K562 (cell line): ENCODE measurements at regions not wholly inside any gene's neighbourhood (a gene's known extent, or its start where the extent isn't known, plus 50 kb on each side); places are given as distances from the start of the nearest gene placed in this dataset.

Experiments used
- ATAC-seq: fragments of 200-7000 bp; cut with Tn5 transposase; 3 replicates; pipeline ENCODE4 v1.9.1; 2020; ENCODE audit warnings: moderate library complexity
- BruUV-seq: library from RNA; stranded (reverse); fragments of 400-500 nt; replicated peaks from 2 replicates; lab custom pipeline; 2021; lab: Mats Ljungman, UMichigan
- CTCF ChIA-PET: fragments of 300-600 bp; formaldehyde crosslinking; extraction: SDS; loops from one replicate; lab custom pipeline; 2021; ENCODE audit warnings: low intra/inter-chr PET ratio; lab: Yijun Ruan, JAX
- POLR2A ChIA-PET: fragments of 300-600, 350-650 bp; sonication (Branson Sonifier 250); formaldehyde crosslinking; extraction: SDS; loops from one replicate; lab custom pipeline; 2021; ENCODE audit warnings: antibody characterized with exemption, inconsistent platforms; lab: Yijun Ruan, JAX
- DNase-seq, 4 experiments: peaks; one replicate each; pipeline versions ENCODE4 v3.0.0 to v3.0.0-alpha.2; 2011 to 2018; ENCODE audit warnings: low spot score in 3 of 4, mixed read lengths in 3 of 4; ENCODE audit errors: extremely low read depth in 1 of 4
- FAIRE-seq: peaks from 2 replicates; lab custom pipeline; 2011; peaks lifted over from hg19 to GRCh38; lab: Jason Lieb, UNC
- H2AFZ ChIP-seq: 2 replicates; pipeline ENCODE4 v1.6.0; 2011; ENCODE audit warnings: low read depth, low read length, control low read depth, inconsistent platforms
- H3K27ac ChIP-seq: fragments of 200-600 bp; 3 replicates; pipeline ENCODE4 v1.8.0; 2011; ENCODE audit warnings: low read depth, mild to moderate bottlenecking, control low read depth, inconsistent platforms, low read length, moderate library complexity, mixed read lengths; ENCODE audit errors: extremely low read depth
- H3K27me3 ChIP-seq, 2 experiments: fragments of 300-600 bp in 1 of 2; 2 replicates in 1 of 2; 3 replicates in 1 of 2; pipeline versions ENCODE4 v1.6.0 to v1.8.0; 2011; ENCODE audit warnings: inconsistent platforms in 2 of 2, low read length in 2 of 2, mild to moderate bottlenecking in 1 of 2, mixed read lengths in 1 of 2, moderate library complexity in 1 of 2; ENCODE audit not compliant: control insufficient read depth in 2 of 2, insufficient read depth in 2 of 2
- H3K36me3 ChIP-seq: fragments of 300-600 bp; 3 replicates; pipeline ENCODE4 v1.8.0; 2011; ENCODE audit warnings: mild to moderate bottlenecking, low read length, inconsistent platforms; ENCODE audit not compliant: control insufficient read depth, insufficient read depth
- H3K4me1 ChIP-seq, 2 experiments: fragments of 200-600 bp in 1 of 2; replicated peaks in 1 of 2; 2 replicates in 1 of 2; 3 replicates in 1 of 2; pipeline versions ENCODE4 v1.5.1 to v1.8.0; 2011; ENCODE audit warnings: inconsistent platforms in 2 of 2, low read length in 2 of 2, mild to moderate bottlenecking in 1 of 2, mixed read lengths in 1 of 2, moderate library complexity in 1 of 2; ENCODE audit not compliant: control insufficient read depth in 2 of 2, insufficient read depth in 2 of 2
- H3K4me2 ChIP-seq: 2 replicates; pipeline ENCODE4 v1.6.1; 2011; ENCODE audit warnings: low read length, control low read depth, inconsistent platforms, mixed read lengths; ENCODE audit not compliant: insufficient read depth
- H3K4me3 ChIP-seq: fragments of 200-600 bp; sonication (generic), shearing (Covaris generic); 2 replicates; pipeline ENCODE4 v1.5.1; 2016; ENCODE audit warnings: control low read depth, inconsistent platforms
- H3K79me2 ChIP-seq: fragments of 200-600 bp; 3 replicates; pipeline ENCODE4 v1.8.0; 2011; ENCODE audit warnings: low read length, inconsistent platforms; ENCODE audit not compliant: control insufficient read depth, insufficient read depth
- H3K9ac ChIP-seq, 2 experiments: 2 replicates each; pipeline versions ENCODE4 v1.6.0 to v1.6.1; 2011; ENCODE audit warnings: low read depth in 2 of 2, low read length in 2 of 2, control low read depth in 1 of 2, inconsistent platforms in 1 of 2, mild to moderate bottlenecking in 1 of 2, mixed read lengths in 1 of 2; ENCODE audit not compliant: insufficient read depth in 1 of 2
- H3K9me1 ChIP-seq: one replicate; pipeline ENCODE4 v1.6.0; 2011; ENCODE audit warnings: inconsistent platforms, mild to moderate bottlenecking, low read length, moderate library complexity; ENCODE audit not compliant: control insufficient read depth, insufficient read depth
- H3K9me3 ChIP-seq: replicated peaks from 2 replicates; pipeline ENCODE4 v1.5.1; 2011; ENCODE audit warnings: low read depth, low read length, inconsistent platforms; ENCODE audit not compliant: control insufficient read depth, insufficient read depth
- H4K20me1 ChIP-seq: replicated peaks from 2 replicates; pipeline ENCODE4 v1.6.1; 2011; ENCODE audit warnings: low read length, inconsistent platforms, mixed read lengths; ENCODE audit not compliant: control insufficient read depth, insufficient read depth
- ATF7 ChIP-seq: fragments of 450-650 bp; IDR thresholded peaks from 2 replicates; pipeline ENCODE4 v1.7.1; 2014; ENCODE audit warnings: mild to moderate bottlenecking, moderate library complexity
- CCNT2 ChIP-seq: IDR thresholded peaks from 2 replicates; pipeline ENCODE4 v1.6.1; 2011; ENCODE audit warnings: borderline replicate concordance, low read depth, mild to moderate bottlenecking, moderate library complexity, mixed read lengths, low read length; ENCODE audit not compliant: insufficient read length; ENCODE audit errors: extremely low read depth
- CHD1 ChIP-seq: fragments of 200-600 bp; sonication (generic); IDR thresholded peaks from one replicate; pipeline ENCODE4 v1.6.1; 2012; ENCODE audit warnings: mild to moderate bottlenecking, moderate library complexity, low read length, inconsistent platforms
- HNRNPUL1 ChIP-seq: fragments of 200-400 bp; formaldehyde crosslinking; IDR thresholded peaks from 2 replicates; pipeline ENCODE4 v1.6.1; 2017; ENCODE audit warnings: low read length
- KLF10 ChIP-seq: fragments of 250-450 bp; sonication (Bioruptor Pico); IDR thresholded peaks from 2 replicates; pipeline ENCODE4 v1.6.1; 2021; ENCODE audit warnings: matching md5 sums
- NFXL1 ChIP-seq: fragments of 450-650 bp; formaldehyde crosslinking; IDR thresholded peaks from 2 replicates; pipeline ENCODE4 v1.4.0; 2021; ENCODE audit warnings: mild to moderate bottlenecking
- NR2C1 ChIP-seq, 2 experiments: fragments of 450-650 bp; IDR thresholded peaks; 2 replicates each; pipeline ENCODE4 v1.6.1; 2017; ENCODE audit warnings: mild to moderate bottlenecking in 2 of 2, antibody characterized with exemption in 1 of 2, inconsistent platforms in 1 of 2, missing compliant biosample characterization in 1 of 2, missing genetic modification characterization in 1 of 2
- RBFOX2 ChIP-seq: fragments of 200-400 bp; formaldehyde crosslinking; IDR thresholded peaks from 2 replicates; pipeline ENCODE4 v1.6.1; 2017; ENCODE audit warnings: low read depth, mild to moderate bottlenecking, low read length, moderate library complexity
- SNRNP70 ChIP-seq: fragments of 200-400 bp; formaldehyde crosslinking; optimal IDR thresholded peaks from 2 replicates; pipeline ENCODE3; 2017; ENCODE audit warnings: low read depth, low read length
- ZNF212 ChIP-seq: fragments of 450-650 bp; formaldehyde crosslinking; IDR thresholded peaks from 2 replicates; pipeline ENCODE4 v1.4.0; 2020; ENCODE audit warnings: mild to moderate bottlenecking
- ZNF24 ChIP-seq: fragments of 450-650 bp; IDR thresholded peaks from 2 replicates; pipeline ENCODE4 v1.6.1; 2016
- ZNF407 ChIP-seq: fragments of 450-650 bp; IDR thresholded peaks from 2 replicates; pipeline ENCODE4 v1.6.1; 2016; ENCODE audit warnings: low read depth
- ZNF76 ChIP-seq: fragments of 250-450 bp; sonication (Bioruptor Pico); IDR thresholded peaks from 2 replicates; pipeline ENCODE4 v1.4.0; 2020; ENCODE audit warnings: mild to moderate bottlenecking, moderate library complexity, borderline replicate concordance
- WGBS: fragments of 100-300 bp; shearing (Covaris generic); methylation state at CpG from one replicate; pipeline ENCODE4 v1.1.6; 2016; ENCODE audit warnings: low coverage, mixed read lengths; ENCODE audit not compliant: insufficient coverage; ENCODE audit errors: missing lambda C conversion rate; 5-methylcytosine and 5-hydroxymethylcytosine counted together
- in situ Hi-C: fragments of 300-500 bp; cut with MboI; formaldehyde crosslinking; loops from 4 replicates; pipeline ENCODE4 v1.15.0; 2018; ENCODE audit warnings: inconsistent platforms, mixed read lengths
- intact Hi-C: fragments of 100-400 bp; cut with micrococcal nuclease; formaldehyde crosslinking; loops from 2 replicates; pipeline ENCODE4 v1.14.2; 2022

- H3K9ac ChIP-seq = no peak overlapping the region
- H3K9me3 ChIP-seq = no peaks in the 10 kb centered on the region
- no peaks in the 10 kb centered on the region for H3K27me3 ChIP-seq
- no peaks in the 10 kb centered on the region; a peak in 1 of 5 replicates for H3K4me1 ChIP-seq
- intact Hi-C loops (no loop called here), in situ Hi-C loops (no loop called here)
- BruUV-seq = no TSS peak
- H3K4me2 ChIP-seq = no peak overlapping the region
- no peak for ATAC-seq
- ChIA-PET CTCF (no interaction called here), POLR2A (no interaction called here)
- no peak for FAIRE-seq
- no peaks in the 10 kb centered on the region for H3K9me1 ChIP-seq
- H4K20me1 ChIP-seq = no peaks in the 10 kb centered on the region
- H2AFZ ChIP-seq = no peak overlapping the region
- no peaks in the 10 kb centered on the region for H3K36me3 ChIP-seq
- WGBS = 6% methylated on average over 4 of the region's 4 CpGs
- DNase-seq = no peak
- no peaks in the 10 kb centered on the region for H3K79me2 ChIP-seq
- H3K27ac ChIP-seq = no peak overlapping the region
- no peak overlapping the region for H3K4me3 ChIP-seq
- TF ChIP-seq ZNF212 (CRISPR knock-in tag) (no peak), ZNF407 (no peak), CHD1 (no peak), NFXL1 (CRISPR knock-in tag) (no peak), CCNT2 (no peak), ATF7 (no peak), KLF10 (no peak), RBFOX2 (no peak), SNRNP70 (no peak), ZNF24 (no peak), HNRNPUL1 (no peak), ZNF76 (no peak), NR2C1 (IDR thresholded peaks at IDR 0.05) (no peak), NR2C1 (tag; IDR thresholded peaks at IDR 0.05) (no peak)
These were observed 170.1 kb downstream of the PAH start for GRCh38 chr12:102746963-102747362.
